GM10248 (cell line): ENCODE measurements at regions not wholly inside any gene's neighbourhood (a gene's known extent, or its start where the extent isn't known, plus 50 kb on each side); places are given as distances from the start of the nearest gene placed in this dataset.

Experiments used
- CTCF ChIA-PET: fragments of 300-600 bp; sonication (Branson Sonifier 250); formaldehyde crosslinking; extraction: SDS; loops from one replicate; lab custom pipeline; 2021; ENCODE audit warnings: antibody characterized with exemption; lab: Yijun Ruan, JAX
- POLR2A ChIA-PET: fragments of 350-650 bp; sonication (Branson Sonifier 250); formaldehyde crosslinking; extraction: SDS; loops from one replicate; lab custom pipeline; 2020; ENCODE audit warnings: antibody characterized with exemption; lab: Yijun Ruan, JAX
- DNase-seq: peaks from one replicate; pipeline ENCODE4 v3.0.0; 2012; ENCODE audit errors: extremely low spot score
- CTCF ChIP-seq: IDR thresholded peaks from 2 replicates; pipeline ENCODE4 v1.5.1; 2012; ENCODE audit warnings: mild to moderate bottlenecking, low read depth; ENCODE audit errors: extremely low read depth, missing control alignments, control extremely low read depth

- CTCF ChIA-PET = interaction anchor here (1.4 kb wide), 1 partner anchor 16 kb away, joined by 3 read pairs; no protein-coding TSS in a partner anchor
- no peak for TF ChIP-seq CTCF
- POLR2A ChIA-PET = no interaction called here
- peak; percentile 18 for DNase-seq
Observed at GRCh38 chr5:175059687-175060211, 335.4 kb downstream of the MSX2 start.

GRCh38 chr5:175056831-175057230 is 332.4 kb downstream of the MSX2 start:
- POLR2A ChIA-PET = no interaction called here
- CTCF ChIA-PET = no interaction called here
- no peak for TF ChIP-seq CTCF

GRCh38 chr5:175054243-175054642 is 329.9 kb downstream of the MSX2 start:
- TF ChIP-seq CTCF = no peak
- CTCF ChIA-PET = interaction anchor here (0.9 kb wide), 1 partner anchor 10 kb away, joined by 3 read pairs; no protein-coding TSS in a partner anchor
- DNase-seq = no peak
- POLR2A ChIA-PET = no interaction called here

More at GRCh38 chr5:175056831-175057230, 332.4 kb downstream of the MSX2 start:
- DNase-seq = no peak

- no peak for DNase-seq
- ChIA-PET POLR2A (no interaction called here), CTCF (no interaction called here)
- TF ChIP-seq CTCF = no peak
Observed at GRCh38 chr5:175052351-175052750, 328.0 kb downstream of the MSX2 start.

- CTCF ChIA-PET = no interaction called here
- no peak for TF ChIP-seq CTCF
- no peak for DNase-seq
- POLR2A ChIA-PET = no interaction called here
Observed at GRCh38 chr5:175047048-175047447, 322.7 kb downstream of the MSX2 start.

- DNase-seq = no peak
- ChIA-PET CTCF (no interaction called here), POLR2A (no interaction called here)
- no peak for TF ChIP-seq CTCF
Observed at GRCh38 chr5:175045820-175046219, 321.4 kb downstream of the MSX2 start.

GRCh38 chr5:175037820-175038219 is 313.4 kb downstream of the MSX2 start:
- CTCF ChIA-PET = no interaction called here
- no peak for DNase-seq
- TF ChIP-seq CTCF = no peak
- POLR2A ChIA-PET = no interaction called here
